ENCODE measurements at regions not wholly inside any gene's neighbourhood (a gene's known extent, or its start where the extent isn't known, plus 50 kb on each side); places are given as distances from the start of the nearest gene placed in this dataset.

DNA sequence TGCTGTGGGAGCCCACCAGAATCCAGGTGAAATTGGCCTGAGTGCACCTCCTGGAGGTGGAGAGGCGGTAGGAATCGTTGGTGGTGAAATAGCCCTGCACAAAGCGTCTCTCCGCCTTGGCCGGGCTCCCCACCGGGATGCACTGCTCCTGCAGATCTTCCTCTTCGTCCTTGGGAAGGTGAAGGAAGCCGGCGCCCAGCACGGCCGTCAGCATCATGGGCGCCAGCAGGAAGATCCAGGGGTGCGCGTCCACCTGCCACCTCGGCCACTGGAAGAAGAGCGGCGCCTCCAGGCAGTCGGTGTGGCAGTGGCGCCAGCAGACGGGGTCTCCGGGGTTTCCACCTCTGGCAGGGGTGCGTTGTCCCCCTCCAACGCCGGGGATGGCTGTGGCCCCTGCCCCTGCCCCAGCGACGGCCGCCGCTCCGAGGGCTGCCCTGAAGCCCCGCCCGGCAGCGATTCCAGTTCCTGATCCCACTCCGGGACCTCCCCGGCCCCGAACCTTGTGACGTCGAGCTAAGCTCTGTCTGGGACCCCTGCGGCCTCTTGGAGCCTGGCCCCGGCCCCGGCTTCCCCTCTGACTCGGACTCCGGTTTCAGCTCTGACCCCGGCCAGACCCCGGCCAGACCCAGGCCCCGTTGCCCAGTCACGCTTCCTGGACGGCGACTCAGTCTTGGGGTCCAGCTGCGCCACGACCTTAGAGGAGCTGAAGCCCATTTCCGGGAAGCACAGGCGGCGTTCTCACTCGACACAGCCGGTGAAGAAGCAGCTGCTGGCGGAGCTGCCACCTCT, 91.9 kb downstream of the CD164 start:
- H3K9me3 Mint-ChIP-seq: no peaks in the 10 kb centered on the region
- no peak overlapping the region for H3K27ac Mint-ChIP-seq
- no peaks in the 10 kb centered on the region for H3K4me1 Mint-ChIP-seq (ENCODE audit: low read depth)
- peaks cover 13% of the 10 kb centered on the region for H3K27me3 Mint-ChIP-seq (ENCODE audit: low read depth)
- no peak for DNase-seq
- no peak overlapping the region for H3K4me3 Mint-ChIP-seq
- no peaks in the 10 kb centered on the region for H3K36me3 Mint-ChIP-seq (ENCODE audit: insufficient read depth in 2 of 2)
- ATAC-seq (replicated peaks in 1 of 2): no peak

DNA sequence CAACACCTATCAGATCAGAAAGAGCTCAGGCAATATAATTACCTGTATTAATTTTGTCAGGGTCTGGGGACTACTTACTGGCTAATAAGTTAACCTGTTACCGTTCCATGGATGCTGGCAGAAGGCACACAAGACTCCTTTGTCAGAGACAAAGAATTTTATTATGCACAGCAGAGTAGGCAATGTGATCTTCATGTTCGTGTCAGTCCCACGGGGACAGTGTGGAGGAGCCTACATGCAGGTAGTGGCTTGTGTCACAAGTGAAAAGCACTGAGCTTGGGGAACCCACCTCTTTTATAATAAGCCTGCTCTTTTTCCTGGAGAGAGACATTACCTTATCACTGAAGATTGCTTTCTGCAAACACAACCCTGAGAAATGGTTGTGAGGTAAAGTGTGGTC, 96.9 kb downstream of the CD164 start:
- Mint-ChIP-seq H3K4me3 (no peak overlapping the region), H3K36me3 (ENCODE audit: insufficient read depth in 2 of 2) (no peaks in the 10 kb centered on the region), H3K27ac (no peak overlapping the region), H3K9me3 (no peaks in the 10 kb centered on the region), H3K27me3 (ENCODE audit: low read depth) (no peaks in the 10 kb centered on the region), H3K4me1 (ENCODE audit: low read depth) (no peaks in the 10 kb centered on the region)
- ATAC-seq (replicated peaks in 1 of 2) (no peak), DNase-seq (no peak)

DNA sequence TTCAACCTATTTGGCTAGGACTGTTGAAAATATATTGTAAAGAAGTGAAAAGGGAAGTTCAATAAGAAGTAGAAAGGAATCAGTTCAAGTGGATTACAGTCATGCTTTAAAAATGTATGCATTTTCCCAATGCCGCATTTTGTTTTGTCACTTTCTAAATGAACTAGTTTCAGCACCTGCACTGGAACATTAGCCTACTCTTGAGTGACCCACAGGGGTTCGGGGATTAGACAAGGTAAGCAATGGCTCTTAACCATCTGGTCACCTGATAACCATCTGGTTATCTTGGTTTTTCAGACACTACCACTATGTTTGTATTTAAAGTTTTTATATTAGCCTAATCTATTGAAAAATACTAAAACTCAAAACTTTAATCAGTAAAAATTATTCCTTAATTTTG, 97.6 kb downstream of the CD164 start:
- Mint-ChIP-seq H3K27me3 (ENCODE audit: low read depth) (no peaks in the 10 kb centered on the region), H3K36me3 (ENCODE audit: insufficient read depth in 2 of 2) (no peaks in the 10 kb centered on the region), H3K4me1 (ENCODE audit: low read depth) (no peaks in the 10 kb centered on the region), H3K27ac (no peak overlapping the region), H3K9me3 (no peaks in the 10 kb centered on the region), H3K4me3 (no peak overlapping the region)
- DNase-seq (no peak), ATAC-seq (replicated peaks in 1 of 2) (no peak)

DNA sequence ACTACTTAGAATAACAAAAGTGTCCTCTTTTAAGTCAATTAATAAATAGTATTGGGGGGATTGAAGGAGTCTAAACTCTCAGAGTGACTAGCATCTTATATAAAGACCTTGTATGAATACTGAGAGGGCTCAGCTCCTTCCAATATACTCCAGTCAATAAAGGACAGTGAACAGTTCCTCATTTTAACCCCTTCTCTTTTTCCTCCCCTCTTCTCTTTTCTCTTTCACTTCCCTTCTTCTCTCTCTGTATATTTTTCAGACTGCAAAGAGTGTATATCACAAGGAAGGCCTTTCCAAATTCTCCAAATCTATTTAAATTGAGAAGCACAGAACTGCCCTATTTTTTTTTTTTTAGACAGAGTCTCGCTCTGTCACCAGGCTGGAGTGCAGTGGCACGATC, 99.5 kb downstream of the CD164 start:
- H3K4me3 Mint-ChIP-seq: no peak overlapping the region
- no peak overlapping the region for H3K27ac Mint-ChIP-seq
- no peaks in the 10 kb centered on the region for H3K27me3 Mint-ChIP-seq (ENCODE audit: low read depth)
- no peak for ATAC-seq (replicated peaks in 1 of 2)
- no peaks in the 10 kb centered on the region for H3K36me3 Mint-ChIP-seq (ENCODE audit: insufficient read depth in 2 of 2)
- no peaks in the 10 kb centered on the region for H3K9me3 Mint-ChIP-seq
- no peaks in the 10 kb centered on the region for H3K4me1 Mint-ChIP-seq (ENCODE audit: low read depth)
- DNase-seq: no peak

DNA sequence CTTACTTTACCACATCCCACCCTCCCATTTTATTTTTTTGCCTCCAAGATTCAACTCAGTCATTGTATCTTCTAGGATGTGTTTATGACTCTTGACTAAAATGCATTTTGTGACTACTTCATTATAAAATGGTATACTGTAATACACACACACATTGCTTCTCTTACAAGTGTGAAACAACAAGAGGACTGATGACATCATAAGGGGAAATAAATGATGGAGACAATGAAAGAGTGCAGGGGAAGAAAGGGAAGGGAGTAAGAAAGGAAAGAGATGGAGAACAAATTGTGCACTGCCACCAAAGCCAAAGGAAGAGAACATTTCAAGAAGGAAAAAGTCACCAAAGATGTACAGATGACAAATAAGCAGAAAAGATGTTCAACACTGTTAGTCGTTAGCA, 102.6 kb downstream of the CD164 start:
- Mint-ChIP-seq H3K27me3 (ENCODE audit: low read depth) (no peaks in the 10 kb centered on the region), H3K4me3 (no peak overlapping the region), H3K27ac (no peak overlapping the region), H3K4me1 (ENCODE audit: low read depth) (no peaks in the 10 kb centered on the region), H3K9me3 (peaks cover 0 to 1% of the 10 kb centered on the region in 2 donors), H3K36me3 (ENCODE audit: insufficient read depth in 2 of 2) (no peaks in the 10 kb centered on the region)
- no peak for DNase-seq
- no peak for ATAC-seq (replicated peaks in 1 of 2)

DNA sequence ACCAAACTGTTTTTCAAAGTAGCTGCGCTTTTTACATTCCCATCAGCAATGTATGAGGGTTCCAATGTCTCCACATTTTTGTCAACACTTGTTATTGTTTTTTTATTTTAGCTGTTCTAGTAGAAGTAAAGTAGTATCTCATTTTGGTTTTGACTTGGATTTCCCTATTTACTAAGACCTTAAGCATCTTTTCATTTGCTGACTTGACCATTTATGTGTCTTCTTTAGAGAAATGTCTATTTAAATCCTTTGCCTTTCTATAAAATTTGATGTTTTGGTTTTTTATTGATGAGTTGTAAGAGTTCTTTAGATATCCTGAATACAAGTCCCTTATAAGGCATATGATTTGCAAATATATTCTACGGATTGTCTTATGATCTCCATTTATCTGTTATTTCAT, 110.6 kb downstream of the CD164 start:
- peaks cover 2 to 9% of the 10 kb centered on the region in 2 donors for H3K9me3 Mint-ChIP-seq
- H3K4me1 Mint-ChIP-seq (ENCODE audit: low read depth): no peaks in the 10 kb centered on the region
- DNase-seq (no peak), ATAC-seq (replicated peaks in 1 of 2) (no peak)
- no peak overlapping the region for H3K27ac Mint-ChIP-seq
- no peaks in the 10 kb centered on the region for H3K27me3 Mint-ChIP-seq (ENCODE audit: low read depth)
- H3K4me3 Mint-ChIP-seq: no peak overlapping the region
- H3K36me3 Mint-ChIP-seq (ENCODE audit: insufficient read depth in 2 of 2): peaks cover 3 to 6% of the 10 kb centered on the region in 2 donors

DNA sequence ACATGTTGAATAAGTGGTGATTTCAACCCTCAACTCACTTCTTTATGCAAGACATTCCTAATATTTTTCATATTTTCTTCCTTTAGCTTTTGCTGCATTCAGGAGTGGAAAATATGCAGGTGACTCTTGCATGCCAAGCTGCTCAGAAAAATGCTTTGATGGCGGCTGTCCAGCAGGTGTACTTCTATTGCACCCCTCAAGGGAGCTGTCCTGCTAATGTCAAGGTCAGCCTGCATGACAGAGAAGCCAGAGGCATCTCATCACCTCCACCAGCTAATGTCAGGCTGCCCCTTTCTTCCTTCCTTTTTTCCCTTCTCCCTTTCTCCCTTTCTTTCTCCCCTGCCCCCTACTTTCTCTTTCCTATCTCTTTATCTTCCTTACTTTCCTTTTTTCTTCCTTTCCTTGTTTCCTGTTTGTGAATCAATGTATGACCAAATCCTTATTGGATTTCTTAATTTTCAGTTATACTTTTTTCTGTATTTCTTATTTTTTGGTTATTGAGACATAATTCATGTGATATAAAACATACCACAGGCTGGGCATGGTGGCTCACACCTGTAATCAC, 112.2 kb downstream of the CD164 start:
- H3K27ac Mint-ChIP-seq: no peak overlapping the region
- H3K36me3 Mint-ChIP-seq (ENCODE audit: insufficient read depth in 2 of 2): peaks cover 3 to 6% of the 10 kb centered on the region in 2 donors
- H3K27me3 Mint-ChIP-seq (ENCODE audit: low read depth): no peaks in the 10 kb centered on the region
- H3K4me1 Mint-ChIP-seq (ENCODE audit: low read depth): no peaks in the 10 kb centered on the region
- DNase-seq (no peak), ATAC-seq (replicated peaks in 1 of 2) (no peak)
- H3K9me3 Mint-ChIP-seq: peaks cover 2 to 9% of the 10 kb centered on the region in 2 donors
- no peak overlapping the region for H3K4me3 Mint-ChIP-seq

DNA sequence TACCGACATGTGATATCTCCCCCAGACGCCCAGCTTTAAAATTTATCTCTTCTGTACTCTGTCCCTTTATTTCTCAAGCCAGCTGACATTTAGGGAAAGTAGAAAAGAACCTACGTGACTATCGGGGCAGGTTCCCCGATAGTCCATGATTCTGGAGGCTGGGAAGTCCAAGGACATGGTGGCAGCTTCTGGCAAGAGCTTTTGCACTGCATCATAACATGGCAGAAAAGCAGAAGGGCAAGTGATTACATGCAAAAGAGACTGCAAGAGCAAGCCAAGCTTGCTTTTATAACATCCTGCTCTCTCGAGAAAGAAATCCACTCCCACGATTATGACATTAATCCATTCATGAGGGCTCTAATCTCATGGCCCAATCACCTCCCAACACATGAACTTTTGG, 113.2 kb downstream of the CD164 start:
- Mint-ChIP-seq H3K4me1 (ENCODE audit: low read depth) (peaks cover 7% of the 10 kb centered on the region), H3K27ac (no peak overlapping the region), H3K27me3 (ENCODE audit: low read depth) (no peaks in the 10 kb centered on the region), H3K4me3 (no peak overlapping the region), H3K9me3 (peaks cover 2 to 9% of the 10 kb centered on the region in 2 donors), H3K36me3 (ENCODE audit: insufficient read depth in 2 of 2) (peaks cover 3 to 6% of the 10 kb centered on the region in 2 donors)
- DNase-seq (no peak), ATAC-seq (replicated peaks in 1 of 2) (no peak)

DNA sequence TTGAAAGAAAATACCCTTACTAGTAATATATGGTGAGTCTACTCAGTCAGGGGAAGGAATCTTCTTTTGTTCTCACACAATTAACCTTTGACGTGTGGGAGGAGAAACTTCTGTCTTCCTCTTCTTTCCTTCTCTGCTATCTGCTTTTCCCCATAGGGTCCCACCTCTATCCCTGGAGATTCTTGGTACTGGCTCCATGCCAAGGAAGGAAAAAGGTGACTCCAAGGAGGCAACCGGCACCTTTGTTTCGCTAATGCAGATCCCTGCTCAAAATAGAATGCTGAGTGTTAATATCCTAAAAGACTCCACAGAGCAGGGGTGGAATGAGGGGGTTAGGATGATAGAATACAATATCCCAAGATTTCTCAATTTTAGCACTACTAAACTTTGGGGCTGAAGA, 116.7 kb downstream of the CD164 start:
- H3K36me3 Mint-ChIP-seq (ENCODE audit: insufficient read depth in 2 of 2): peaks cover 3 to 6% of the 10 kb centered on the region in 2 donors
- ATAC-seq (replicated peaks in 1 of 2) (no peak), DNase-seq (no peak)
- no peak overlapping the region for H3K27ac Mint-ChIP-seq
- H3K27me3 Mint-ChIP-seq (ENCODE audit: low read depth): no peaks in the 10 kb centered on the region
- H3K4me1 Mint-ChIP-seq (ENCODE audit: low read depth): peaks cover 8% of the 10 kb centered on the region
- H3K4me3 Mint-ChIP-seq: no peak overlapping the region
- H3K9me3 Mint-ChIP-seq: peaks cover 2 to 9% of the 10 kb centered on the region in 2 donors

DNA sequence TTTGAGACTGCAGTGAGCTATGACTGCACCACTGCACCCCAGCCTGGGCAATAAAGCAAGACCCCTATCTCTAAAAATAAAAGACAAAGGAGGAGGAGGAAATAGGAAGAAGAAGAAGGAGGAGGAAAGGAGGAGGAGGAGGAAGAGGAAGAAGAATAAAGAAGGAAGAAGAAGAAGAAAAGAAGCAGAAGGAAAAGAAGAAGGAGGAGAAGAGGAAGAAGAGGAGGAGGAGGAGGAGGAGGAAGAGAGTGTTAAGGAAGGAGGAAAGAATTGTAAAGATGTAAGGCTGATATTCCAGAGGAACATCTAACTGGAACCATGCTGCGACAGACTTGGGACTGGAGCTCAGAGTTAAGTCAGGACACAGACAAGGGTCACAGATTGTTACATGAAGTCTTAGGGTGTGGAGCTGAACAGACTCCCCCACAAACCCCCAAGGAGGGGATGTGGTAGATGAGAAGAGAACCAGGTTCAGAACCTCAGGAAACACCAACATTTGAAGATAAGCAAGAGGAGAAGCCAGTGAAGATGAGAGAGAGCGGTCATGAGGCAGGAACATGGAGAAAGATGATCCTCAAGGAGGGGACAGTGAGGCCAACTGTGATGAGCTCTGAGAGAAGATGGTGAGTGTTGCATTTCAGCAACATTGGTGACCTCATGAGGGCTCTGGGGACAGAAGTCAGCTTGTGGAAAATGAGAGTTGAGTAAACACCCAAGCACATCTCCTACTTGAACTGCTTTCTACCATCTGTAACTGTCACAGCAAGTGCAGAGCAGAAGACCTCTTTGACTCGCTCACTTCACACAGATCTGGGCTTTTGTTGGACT, 118.2 kb downstream of the CD164 start:
- no peak overlapping the region for H3K4me3 Mint-ChIP-seq
- no peaks in the 10 kb centered on the region for H3K27me3 Mint-ChIP-seq (ENCODE audit: low read depth)
- H3K4me1 Mint-ChIP-seq (ENCODE audit: low read depth): peaks cover 8% of the 10 kb centered on the region
- no peak for DNase-seq
- ATAC-seq (replicated peaks in 1 of 2): no peak
- H3K9me3 Mint-ChIP-seq: peaks cover 0 to 8% of the 10 kb centered on the region in 2 donors
- peaks cover 3 to 4% of the 10 kb centered on the region in 2 donors for H3K36me3 Mint-ChIP-seq (ENCODE audit: insufficient read depth in 2 of 2)
- H3K27ac Mint-ChIP-seq: no peak overlapping the region

DNA sequence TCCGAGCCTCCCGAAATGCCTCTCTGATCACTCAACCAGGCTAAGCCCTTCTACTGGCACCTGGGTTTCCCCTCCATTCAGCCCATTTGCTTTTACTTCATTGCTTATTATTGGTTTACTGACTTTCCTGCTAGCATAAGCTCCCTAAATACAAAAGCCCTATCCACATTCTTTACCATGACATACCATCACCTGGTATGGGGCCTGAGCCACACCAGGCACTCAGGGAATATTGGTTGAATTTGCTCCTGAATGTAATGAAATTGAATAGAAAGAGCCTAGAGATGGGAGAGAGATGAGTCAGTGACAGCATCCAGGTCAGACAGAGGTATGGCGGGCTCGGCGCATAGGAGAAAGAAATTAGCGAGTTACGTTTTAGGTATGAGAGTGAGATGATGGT, 120.0 kb downstream of the CD164 start:
- no peak for DNase-seq
- H3K36me3 Mint-ChIP-seq (ENCODE audit: insufficient read depth in 2 of 2): no peaks in the 10 kb centered on the region
- H3K4me1 Mint-ChIP-seq (ENCODE audit: low read depth): peaks cover 8% of the 10 kb centered on the region
- peaks cover 0 to 2% of the 10 kb centered on the region in 2 donors for H3K9me3 Mint-ChIP-seq
- H3K4me3 Mint-ChIP-seq: no peak overlapping the region
- no peaks in the 10 kb centered on the region for H3K27me3 Mint-ChIP-seq (ENCODE audit: low read depth)
- H3K27ac Mint-ChIP-seq: no peak overlapping the region
- no peak for ATAC-seq (replicated peaks in 1 of 2)

DNA sequence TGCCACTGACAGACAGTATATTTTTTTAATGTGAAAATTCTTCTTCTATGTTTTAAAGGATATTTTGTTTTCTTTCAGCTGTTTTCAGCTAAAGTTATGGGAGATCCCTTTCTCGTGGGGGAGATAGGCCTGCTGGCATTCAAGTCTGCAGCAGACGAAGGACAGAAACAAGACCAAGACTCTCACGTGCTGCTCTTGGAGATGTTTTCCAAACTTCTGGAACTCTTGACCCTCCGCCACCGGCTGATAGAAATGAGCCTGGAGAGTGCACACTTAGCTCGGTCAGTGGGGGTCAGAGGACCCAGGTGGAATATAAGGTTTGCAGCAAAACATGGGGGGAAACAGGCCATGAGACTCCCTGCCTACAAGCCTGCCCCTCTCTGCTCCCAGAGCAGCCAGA, 120.5 kb downstream of the CD164 start:
- Mint-ChIP-seq H3K9me3 (no peaks in the 10 kb centered on the region), H3K36me3 (ENCODE audit: insufficient read depth in 2 of 2) (no peaks in the 10 kb centered on the region), H3K27ac (no peak overlapping the region), H3K27me3 (ENCODE audit: low read depth) (no peaks in the 10 kb centered on the region), H3K4me1 (ENCODE audit: low read depth) (peaks cover 8% of the 10 kb centered on the region), H3K4me3 (no peak overlapping the region)
- DNase-seq: no peak
- no peak for ATAC-seq (replicated peaks in 1 of 2)

DNA sequence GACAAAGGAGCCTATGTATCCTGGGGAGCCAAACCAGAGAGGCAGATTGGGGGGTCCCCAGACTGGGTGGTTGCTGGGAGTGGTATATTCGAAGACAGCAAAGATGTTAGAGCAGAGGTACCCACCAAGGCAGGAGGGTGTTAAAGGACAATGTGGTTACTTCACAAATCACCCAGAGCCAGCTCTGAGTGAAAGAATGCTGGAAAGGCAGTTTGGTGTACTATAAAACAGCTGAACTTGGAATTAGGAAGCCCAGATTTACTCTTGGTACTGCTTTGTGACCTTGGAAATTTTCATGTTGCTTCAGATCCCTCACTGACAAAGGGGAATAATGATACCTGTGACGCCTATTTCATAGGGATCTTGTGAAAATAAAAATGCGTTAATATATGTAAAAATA, 121.6 kb downstream of the CD164 start:
- no peak for DNase-seq
- no peak overlapping the region for H3K27ac Mint-ChIP-seq
- no peak overlapping the region for H3K4me3 Mint-ChIP-seq

More for the DNA sequence above, 121.6 kb downstream of the CD164 start:
- Mint-ChIP-seq H3K4me1 (ENCODE audit: low read depth) (peaks cover 8% of the 10 kb centered on the region), H3K27me3 (ENCODE audit: low read depth) (no peaks in the 10 kb centered on the region), H3K36me3 (ENCODE audit: insufficient read depth in 2 of 2) (no peaks in the 10 kb centered on the region), H3K9me3 (no peaks in the 10 kb centered on the region)
- no peak for ATAC-seq (replicated peaks in 1 of 2)
